Muscle layer of duodenum (tissue), 2 donors: ENCODE measurements at regions not wholly inside any gene's neighbourhood (a gene's known extent, or its start where the extent isn't known, plus 50 kb on each side); places are given as distances from the start of the nearest gene placed in this dataset.

Source experiments
- H3K27ac ChIP-seq: one replicate; pipeline ENCODE4 v1.7.0; 2013; ENCODE audit warnings: mild to moderate bottlenecking, low read length
- H3K27me3 ChIP-seq: one replicate; pipeline ENCODE4 v1.7.0; 2013; ENCODE audit warnings: low read depth, mild to moderate bottlenecking, control low read depth, low read length
- H3K36me3 ChIP-seq, 2 donors: one replicate each; pipeline ENCODE4 v1.7.0; 2013; ENCODE audit warnings: low read length in 2 of 2, control low read depth in 1 of 2, mild to moderate bottlenecking in 1 of 2; ENCODE audit not compliant: insufficient read depth in 2 of 2, control insufficient read depth in 1 of 2
- H3K4me1 ChIP-seq, 2 donors: one replicate each; pipeline ENCODE4 v1.7.0; 2013; ENCODE audit warnings: low read length in 2 of 2, mild to moderate bottlenecking in 2 of 2, control low read depth in 1 of 2, moderate library complexity in 1 of 2; ENCODE audit not compliant: insufficient read depth in 2 of 2, control insufficient read depth in 1 of 2
- H3K4me3 ChIP-seq, 2 donors: one replicate each; pipeline ENCODE4 v1.7.0; 2013; ENCODE audit warnings: low read length in 2 of 2, low read depth in 1 of 2, mild to moderate bottlenecking in 1 of 2
- H3K9me3 ChIP-seq, 2 donors: one replicate each; pipeline ENCODE4 v1.7.0; 2013; ENCODE audit warnings: low read length in 2 of 2, control low read depth in 1 of 2, mild to moderate bottlenecking in 1 of 2; ENCODE audit not compliant: control insufficient read depth in 1 of 2
- donor health status: healthy.

DNA sequence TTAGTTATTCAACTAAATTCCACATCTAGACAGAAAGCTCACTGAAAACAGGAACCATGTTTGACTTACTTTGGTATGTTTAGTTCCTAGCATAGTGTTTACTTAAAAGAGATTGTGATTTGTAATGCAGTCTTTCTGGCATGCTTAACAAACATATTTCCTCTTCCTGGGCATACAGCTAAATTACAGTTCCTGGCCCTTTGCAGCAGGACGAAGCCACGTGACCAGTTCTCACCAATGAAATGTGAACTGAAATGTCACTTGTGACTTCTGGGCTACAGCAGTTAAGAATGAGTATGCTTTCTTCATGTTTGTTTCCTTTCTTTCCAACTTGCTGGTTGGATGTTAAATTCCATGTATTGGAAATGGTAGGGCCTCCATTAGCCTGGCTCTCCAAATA lies 330.5 kb downstream of the FIGN start:
- H3K27me3 ChIP-seq = no peaks in the 10 kb centered on the region
- H3K27ac ChIP-seq = no peak overlapping the region
- no peaks in the 10 kb centered on the region for H3K4me1 ChIP-seq
- no peaks in the 10 kb centered on the region for H3K36me3 ChIP-seq
- H3K4me3 ChIP-seq = no peak overlapping the region
- H3K9me3 ChIP-seq = no peaks in the 10 kb centered on the region

DNA sequence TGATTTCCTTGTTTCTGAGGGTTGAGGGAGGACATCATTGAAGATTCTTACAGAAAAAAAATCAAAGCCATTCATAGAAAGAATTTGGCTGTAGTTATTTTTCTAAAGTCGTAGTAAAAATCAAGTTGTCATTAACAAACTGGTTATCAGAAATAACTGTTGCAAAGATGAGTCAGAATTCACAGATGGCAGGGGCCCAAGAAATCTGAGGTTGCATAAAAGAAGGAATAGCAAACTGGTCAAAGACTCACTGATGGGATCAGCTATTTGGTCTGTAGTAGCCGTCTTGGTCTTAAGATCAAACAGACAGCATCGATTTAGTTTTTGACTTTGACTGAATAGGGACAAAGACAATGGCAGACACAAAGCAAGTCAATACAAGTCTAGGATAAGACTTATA lies 334.3 kb downstream of the FIGN start:
- Histone ChIP-seq H3K27ac (no peak overlapping the region), H3K4me1 (no peaks in the 10 kb centered on the region), H3K36me3 (no peaks in the 10 kb centered on the region), H3K4me3 (no peak overlapping the region), H3K27me3 (no peaks in the 10 kb centered on the region), H3K9me3 (no peaks in the 10 kb centered on the region)

GRCh38 chr2:163397451-163397850 lies 338.4 kb downstream of the FIGN start:
- H3K4me3 ChIP-seq = no peak overlapping the region
- H3K27me3 ChIP-seq = no peaks in the 10 kb centered on the region
- no peaks in the 10 kb centered on the region for H3K36me3 ChIP-seq
- H3K27ac ChIP-seq = no peak overlapping the region
- no peaks in the 10 kb centered on the region for H3K4me1 ChIP-seq
- no peaks in the 10 kb centered on the region for H3K9me3 ChIP-seq

DNA sequence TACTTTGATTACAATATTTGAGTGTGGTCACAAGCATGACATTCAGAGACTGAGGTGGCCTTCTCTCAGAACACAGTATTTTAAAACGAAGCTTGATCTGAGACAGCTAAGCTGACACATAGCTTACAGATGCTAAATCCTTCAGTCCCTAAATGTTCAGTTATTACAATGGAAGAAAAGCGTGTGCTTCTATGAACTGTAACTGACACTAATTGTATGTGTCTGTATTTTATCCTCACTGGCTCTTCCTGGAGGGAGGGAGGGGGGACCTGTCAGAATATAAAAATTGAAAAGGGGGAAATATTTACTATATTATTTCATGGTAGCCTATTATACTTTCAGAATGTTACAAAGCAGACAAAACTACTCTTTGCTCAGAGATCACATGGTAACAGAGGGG lies 340.2 kb downstream of the FIGN start:
- no peaks in the 10 kb centered on the region for H3K27me3 ChIP-seq
- no peaks in the 10 kb centered on the region for H3K9me3 ChIP-seq
- no peak overlapping the region for H3K4me3 ChIP-seq

GRCh38 chr2:163389838-163390237 lies 346.0 kb downstream of the FIGN start:
- Histone ChIP-seq H3K27me3 (no peaks in the 10 kb centered on the region), H3K4me1 (no peaks in the 10 kb centered on the region), H3K4me3 (no peak overlapping the region), H3K36me3 (no peaks in the 10 kb centered on the region), H3K9me3 (peaks cover 0 to 5% of the 10 kb centered on the region in 2 donors), H3K27ac (no peak overlapping the region)

More for the DNA sequence above, 340.2 kb downstream of the FIGN start:
- H3K27ac ChIP-seq = no peak overlapping the region
- no peaks in the 10 kb centered on the region for H3K36me3 ChIP-seq
- no peaks in the 10 kb centered on the region for H3K4me1 ChIP-seq

DNA sequence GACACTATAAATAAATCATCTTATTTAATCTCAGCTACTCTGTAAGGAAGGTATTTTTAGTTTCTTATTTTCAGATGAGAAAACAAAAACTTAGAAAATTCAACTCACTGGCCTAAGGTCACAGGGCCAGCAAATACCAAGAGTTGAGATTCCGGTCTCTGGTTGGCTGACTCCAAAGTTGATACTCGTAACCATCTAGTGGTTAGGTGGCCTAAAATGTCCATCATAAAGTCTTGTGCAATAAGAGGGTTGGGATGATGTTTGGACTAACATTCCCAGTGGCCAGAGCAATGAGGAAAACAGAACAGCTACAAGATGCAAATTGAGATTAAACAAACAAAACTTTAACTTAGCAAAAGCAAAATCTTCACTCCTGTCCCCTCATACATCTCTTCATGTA lies 360.3 kb downstream of the FIGN start:
- Histone ChIP-seq H3K36me3 (no peaks in the 10 kb centered on the region), H3K27ac (no peak overlapping the region), H3K27me3 (no peaks in the 10 kb centered on the region), H3K4me3 (no peak overlapping the region), H3K9me3 (no peaks in the 10 kb centered on the region), H3K4me1 (no peaks in the 10 kb centered on the region)

- Histone ChIP-seq H3K9me3 (no peaks in the 10 kb centered on the region), H3K4me1 (no peaks in the 10 kb centered on the region), H3K4me3 (no peak overlapping the region), H3K27ac (no peak overlapping the region), H3K36me3 (no peaks in the 10 kb centered on the region), H3K27me3 (no peaks in the 10 kb centered on the region)
These were observed 360.7 kb downstream of the FIGN start for GRCh38 chr2:163375070-163375469.

GRCh38 chr2:163374282-163374681 lies 361.5 kb downstream of the FIGN start:
- Histone ChIP-seq H3K27me3 (no peaks in the 10 kb centered on the region), H3K36me3 (no peaks in the 10 kb centered on the region), H3K4me1 (no peaks in the 10 kb centered on the region)

DNA sequence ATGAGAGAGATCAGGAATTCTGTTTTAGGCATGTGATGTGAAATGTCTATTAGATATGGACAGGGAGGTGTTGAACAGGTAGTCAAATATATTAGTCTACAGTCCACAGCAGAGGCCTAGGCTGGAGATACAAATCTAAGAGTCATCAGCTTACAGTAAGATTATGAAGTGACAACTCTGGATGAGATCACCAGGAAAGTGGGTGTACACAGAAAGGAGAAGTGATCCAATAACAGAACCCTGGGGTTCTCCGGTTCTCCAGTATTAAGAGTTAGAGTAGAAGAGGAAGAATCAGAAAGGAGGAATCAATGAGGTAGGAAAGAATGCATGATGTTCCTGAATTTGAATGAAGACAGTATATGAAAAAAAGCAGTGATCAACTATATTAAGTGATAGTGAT lies 362.3 kb downstream of the FIGN start:
- Histone ChIP-seq H3K27ac (no peak overlapping the region), H3K27me3 (no peaks in the 10 kb centered on the region), H3K4me3 (no peak overlapping the region), H3K36me3 (no peaks in the 10 kb centered on the region), H3K4me1 (no peaks in the 10 kb centered on the region), H3K9me3 (no peaks in the 10 kb centered on the region)

More at GRCh38 chr2:163374282-163374681, 361.5 kb downstream of the FIGN start:
- H3K4me3 ChIP-seq = no peak overlapping the region
- H3K27ac ChIP-seq = no peak overlapping the region
- H3K9me3 ChIP-seq = no peaks in the 10 kb centered on the region

GRCh38 chr2:163370169-163370886 lies 365.5 kb downstream of the FIGN start:
- H3K27me3 ChIP-seq = no peaks in the 10 kb centered on the region
- no peaks in the 10 kb centered on the region for H3K36me3 ChIP-seq
- no peak overlapping the region for H3K27ac ChIP-seq
- H3K4me1 ChIP-seq = no peaks in the 10 kb centered on the region
- no peaks in the 10 kb centered on the region for H3K9me3 ChIP-seq
- H3K4me3 ChIP-seq = no peak overlapping the region

GRCh38 chr2:163369111-163369510 lies 366.7 kb downstream of the FIGN start:
- no peaks in the 10 kb centered on the region for H3K36me3 ChIP-seq
- no peak overlapping the region for H3K27ac ChIP-seq
- no peak overlapping the region for H3K4me3 ChIP-seq
- no peaks in the 10 kb centered on the region for H3K4me1 ChIP-seq
- H3K27me3 ChIP-seq = no peaks in the 10 kb centered on the region
- no peaks in the 10 kb centered on the region for H3K9me3 ChIP-seq

GRCh38 chr2:163368655-163369054 lies 367.2 kb downstream of the FIGN start:
- no peaks in the 10 kb centered on the region for H3K27me3 ChIP-seq
- no peak overlapping the region for H3K4me3 ChIP-seq
- no peak overlapping the region for H3K27ac ChIP-seq
- H3K9me3 ChIP-seq = peaks cover 0 to 2% of the 10 kb centered on the region in 2 donors
- no peaks in the 10 kb centered on the region for H3K4me1 ChIP-seq
- no peaks in the 10 kb centered on the region for H3K36me3 ChIP-seq
